ENCODE measurements at regions not wholly inside any gene's neighbourhood (a gene's known extent, or its start where the extent isn't known, plus 50 kb on each side); places are given as distances from the start of the nearest gene placed in this dataset.

DNA sequence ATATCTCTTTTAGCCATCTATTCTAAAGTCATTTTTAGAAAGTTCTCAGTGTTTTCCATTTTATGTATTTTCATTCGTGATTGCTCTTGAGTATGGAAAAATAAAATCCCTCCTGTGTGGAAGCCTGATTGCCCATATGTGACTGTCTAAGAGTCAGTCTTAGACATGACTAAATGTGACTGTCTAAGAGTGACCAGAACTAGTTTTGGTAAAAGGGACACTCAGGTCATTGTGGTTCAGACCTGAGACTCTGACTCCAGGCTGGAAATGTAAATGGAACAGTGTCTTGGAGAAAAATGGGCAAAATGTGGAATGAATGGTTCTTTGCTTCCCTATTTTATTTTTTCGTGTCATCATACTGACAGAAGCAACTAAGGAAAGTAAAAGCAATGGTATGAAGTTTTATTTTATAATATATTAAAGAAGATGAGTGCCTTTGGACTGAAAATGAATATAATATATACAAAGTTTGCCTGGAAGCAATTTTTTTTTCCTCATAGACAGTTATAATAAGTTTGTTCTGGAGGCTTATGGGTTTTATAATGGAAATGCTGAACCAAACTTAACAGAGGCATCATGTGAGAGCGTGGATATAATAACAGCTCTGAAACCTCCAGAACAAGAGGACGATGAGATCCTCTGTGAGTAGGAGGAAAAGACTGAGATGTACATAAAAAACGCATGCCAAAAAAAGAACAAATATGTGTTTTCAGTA lies 264.4 kb downstream of the ZPLD1 start:
- H3K27me3 ChIP-seq (replicated peaks; ENCODE audit: control insufficient read depth, insufficient read depth, low read length), result no peaks in the 10 kb centered on the region
- no peaks in the 10 kb centered on the region for H3K9me3 ChIP-seq
- BruUV-seq (replicated peaks), result no TSS peak
- H3K4me1 ChIP-seq, result no peaks in the 10 kb centered on the region
- ChIA-PET CTCF (no interaction called here), POLR2A (no interaction called here)
- no peak for TF ChIP-seq CTCF (IDR thresholded peaks at IDR 0.05; ENCODE audit: insufficient read depth in 1 of 2, low read depth in 1 of 2, low read length in 1 of 2, severe bottlenecking in 1 of 2, unreplicated experiment in 1 of 2)
- H3K4me1 Mint-ChIP-seq (ENCODE audit: low read depth, unreplicated experiment), result no peaks in the 10 kb centered on the region
- H3K27me3 Mint-ChIP-seq (ENCODE audit: insufficient read depth, unreplicated experiment), result no peaks in the 10 kb centered on the region
- H3K27ac Mint-ChIP-seq (ENCODE audit: unreplicated experiment), result no peak overlapping the region
- intact Hi-C loops (cut with micrococcal nuclease; ENCODE audit: unreplicated experiment), result no loop called here
- no peak for DNase-seq
- H3K4me3 Mint-ChIP-seq (ENCODE audit: unreplicated experiment), result no peak overlapping the region
- no peaks in the 10 kb centered on the region for H3K9me3 Mint-ChIP-seq (ENCODE audit: unreplicated experiment)
- H3K36me3 Mint-ChIP-seq (ENCODE audit: insufficient read depth, unreplicated experiment), result peaks cover 5% of the 10 kb centered on the region
- H3K4me3 ChIP-seq (ENCODE audit: low read depth, low read length), result no peak overlapping the region
- H3K36me3 ChIP-seq (ENCODE audit: control insufficient read depth, insufficient read depth, low read length), result no peaks in the 10 kb centered on the region

- Mint-ChIP-seq H3K27ac (ENCODE audit: unreplicated experiment) (no peak overlapping the region), H3K36me3 (ENCODE audit: insufficient read depth, unreplicated experiment) (peaks cover 5% of the 10 kb centered on the region), H3K27me3 (ENCODE audit: insufficient read depth, unreplicated experiment) (no peaks in the 10 kb centered on the region), H3K4me1 (ENCODE audit: low read depth, unreplicated experiment) (no peaks in the 10 kb centered on the region), H3K9me3 (ENCODE audit: unreplicated experiment) (no peaks in the 10 kb centered on the region), H3K4me3 (ENCODE audit: unreplicated experiment) (no peak overlapping the region)
- intact Hi-C loops (cut with micrococcal nuclease; ENCODE audit: unreplicated experiment), result no loop called here
- Histone ChIP-seq H3K4me3 (ENCODE audit: low read depth, low read length) (no peak overlapping the region), H3K4me1 (no peaks in the 10 kb centered on the region), H3K27me3 (replicated peaks; ENCODE audit: control insufficient read depth, insufficient read depth, low read length) (no peaks in the 10 kb centered on the region), H3K36me3 (ENCODE audit: control insufficient read depth, insufficient read depth, low read length) (no peaks in the 10 kb centered on the region), H3K9me3 (no peaks in the 10 kb centered on the region)
- no peak for DNase-seq
- no peak for TF ChIP-seq CTCF (IDR thresholded peaks at IDR 0.05; ENCODE audit: insufficient read depth in 1 of 2, low read depth in 1 of 2, low read length in 1 of 2, severe bottlenecking in 1 of 2, unreplicated experiment in 1 of 2)
- ChIA-PET CTCF (no interaction called here), POLR2A (no interaction called here)
- BruUV-seq (replicated peaks), result no TSS peak
Observed at GRCh38 chr3:102699819-102700140, 265.0 kb downstream of the ZPLD1 start.

GRCh38 chr3:102712896-102713295 lies 278.1 kb downstream of the ZPLD1 start:
- Histone ChIP-seq H3K27me3 (replicated peaks; ENCODE audit: control insufficient read depth, insufficient read depth, low read length) (no peaks in the 10 kb centered on the region), H3K4me1 (no peaks in the 10 kb centered on the region), H3K36me3 (ENCODE audit: control insufficient read depth, insufficient read depth, low read length) (no peaks in the 10 kb centered on the region), H3K9me3 (no peaks in the 10 kb centered on the region), H3K4me3 (ENCODE audit: low read depth, low read length) (no peak overlapping the region)
- intact Hi-C loops (cut with micrococcal nuclease; ENCODE audit: unreplicated experiment), result no loop called here
- ChIA-PET CTCF (no interaction called here), POLR2A (no interaction called here)
- Mint-ChIP-seq H3K9me3 (ENCODE audit: unreplicated experiment) (no peaks in the 10 kb centered on the region), H3K36me3 (ENCODE audit: insufficient read depth, unreplicated experiment) (no peaks in the 10 kb centered on the region), H3K4me3 (ENCODE audit: unreplicated experiment) (no peak overlapping the region), H3K4me1 (ENCODE audit: low read depth, unreplicated experiment) (no peaks in the 10 kb centered on the region), H3K27ac (ENCODE audit: unreplicated experiment) (no peak overlapping the region), H3K27me3 (ENCODE audit: insufficient read depth, unreplicated experiment) (no peaks in the 10 kb centered on the region)
- TF ChIP-seq CTCF (IDR thresholded peaks at IDR 0.05; ENCODE audit: insufficient read depth in 1 of 2, low read depth in 1 of 2, low read length in 1 of 2, severe bottlenecking in 1 of 2, unreplicated experiment in 1 of 2), result no peak
- DNase-seq, result no peak
- no TSS peak for BruUV-seq (replicated peaks)

Measured in Caco-2 (cell line).